Upper lobe of left lung (tissue), 6 donors: ENCODE measurements at regions not wholly inside any gene's neighbourhood (a gene's known extent, or its start where the extent isn't known, plus 50 kb on each side); places are given as distances from the start of the nearest gene placed in this dataset.
"Not testable (repeated sequence)": the region's sequence is repeated elsewhere in the genome, so short reads cannot be mapped to it uniquely, and the experiment has no call there.

Experiments used
- ATAC-seq, 2 donors: fragments of 200-7000 bp; cut with Tn5 transposase; one replicate each; pipeline ENCODE4 v1.9.1; 2022; ENCODE audit warnings: mild to moderate bottlenecking in 2 of 2, moderate library complexity in 2 of 2; ENCODE audit not compliant: low FRiP score in 2 of 2
- DNase-seq, 2 donors: peaks; one replicate each; pipeline ENCODE4 v3.0.0-alpha.2; 2019 to 2020
- H3K27ac ChIP-seq, 4 donors: fragments of 200-600 bp; sonication (generic); one replicate each; pipeline ENCODE4 v1.5.1; 2016 to 2019
- H3K27me3 ChIP-seq, 4 donors: fragments of 200-600 bp; sonication (generic); one replicate each; pipeline ENCODE4 v1.5.1; 2017 to 2019
- H3K36me3 ChIP-seq, 4 donors: fragments of 200-600 bp; sonication (generic); one replicate each; pipeline ENCODE4 v1.5.1; 2016 to 2019
- H3K4me1 ChIP-seq, 4 donors: fragments of 200-600 bp; sonication (generic); one replicate each; pipeline ENCODE4 v1.5.1; 2018 to 2019
- H3K4me3 ChIP-seq, 4 donors: fragments of 200-600 bp; sonication (generic); one replicate each; pipeline ENCODE4 v1.5.1; 2017 to 2019; ENCODE audit warnings: mild to moderate bottlenecking in 2 of 4, moderate library complexity in 1 of 4
- H3K9me3 ChIP-seq, 4 donors: fragments of 200-600 bp; sonication (generic); one replicate each; pipeline ENCODE4 v1.5.1; 2018 to 2019
- CTCF ChIP-seq, 6 experiments: fragments of 450-650 bp in 4 of 6; fragments of 200-600 bp in 2 of 6; sonication (generic) in 2 of 6; IDR thresholded peaks; one replicate each; pipeline ENCODE4 v1.5.1; 2016 to 2019; ENCODE audit warnings: antibody characterized with exemption in 6 of 6
- EP300 ChIP-seq, 4 donors: sonication (generic); formaldehyde crosslinking; IDR thresholded peaks; one replicate each; pipeline ENCODE4 v1.5.1; 2017; ENCODE audit warnings: antibody characterized with exemption in 4 of 4, control low read depth in 2 of 4
- POLR2A ChIP-seq, 4 donors: fragments of 450-650 bp; IDR thresholded peaks; one replicate each; pipeline ENCODE4 v1.5.1; 2016 to 2017; ENCODE audit warnings: antibody characterized with exemption in 4 of 4, mild to moderate bottlenecking in 2 of 4
- POLR2AphosphoS5 ChIP-seq, 2 donors: sonication (generic); formaldehyde crosslinking; IDR thresholded peaks; one replicate each; pipeline ENCODE4 v1.5.1; 2017; ENCODE audit warnings: antibody characterized with exemption in 2 of 2
- WGBS, 2 donors: methylation state at CpG; one replicate each; pipeline ENCODE4 v1.1.5; 2017 to 2018; 5-methylcytosine and 5-hydroxymethylcytosine counted together
- donor health status: DM: no; HTN: no; CAD: no; lungs with moderate emphysema.
- donor health status: DM: no; HTN: yes; CAD: no; lungs with severe emphysema.

GRCh38 chr22:44620841-44621257 is 81.2 kb upstream of the PRR5 start:
- Histone ChIP-seq H3K36me3 (no peaks in the 10 kb centered on the region), H3K27ac (no peak overlapping the region), H3K9me3 (no peaks in the 10 kb centered on the region), H3K4me1 (peaks cover 0 to 13% (median 5%) of the 10 kb centered on the region in 4 donors), H3K4me3 (no peak overlapping the region), H3K27me3 (peaks cover 0 to 15% (median 5%) of the 10 kb centered on the region in 4 donors)
- no peak for TF ChIP-seq CTCF (IDR thresholded peaks at IDR 0.05)
- TF ChIP-seq EP300 (IDR thresholded peaks at IDR 0.05), result no peak
- TF ChIP-seq POLR2A (IDR thresholded peaks at IDR 0.05), result no peak
- TF ChIP-seq POLR2AphosphoS5 (IDR thresholded peaks at IDR 0.05), result no peak
- WGBS, 2 donors, result 63 to 70% methylated on average over 9 to 10 of the region's 13 CpGs
- peak in 1 of 2 donors; percentile 73 for DNase-seq
- ATAC-seq, result no peak

DNA sequence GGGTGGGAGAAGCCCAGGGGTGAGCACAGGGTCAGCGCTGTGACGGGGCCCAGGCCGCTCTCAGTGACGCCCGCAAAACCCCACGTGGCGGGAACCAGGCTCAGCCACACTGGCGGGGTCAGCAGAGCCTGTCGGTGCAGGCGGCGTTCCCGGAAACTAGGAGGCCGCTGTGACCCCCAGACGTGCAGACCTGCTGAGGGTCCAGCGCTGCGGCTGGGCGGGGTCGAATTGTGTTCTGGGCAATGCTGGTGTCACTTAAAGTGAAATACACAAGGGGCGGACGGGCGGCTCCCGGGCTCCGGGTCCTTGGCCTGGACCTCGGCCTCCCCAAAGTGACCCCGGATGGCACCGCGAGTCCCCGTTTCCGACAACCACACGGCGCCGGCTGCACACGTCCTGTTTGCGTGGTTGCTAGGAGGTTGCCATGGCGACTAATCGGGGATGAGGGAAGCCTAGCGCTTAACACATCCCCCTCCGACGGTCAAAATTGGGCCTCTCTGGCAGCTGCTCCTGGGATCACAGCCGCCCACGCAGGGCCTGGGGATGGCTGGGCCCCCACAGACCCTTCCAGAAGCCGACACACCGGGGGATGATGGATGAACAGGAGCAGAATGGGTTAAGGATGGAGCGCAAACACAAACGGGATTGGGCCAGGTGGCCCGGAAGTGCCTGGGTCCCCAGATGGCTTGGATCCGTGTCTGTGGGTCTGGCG is 81.7 kb upstream of the PRR5 start:
- peaks cover 0 to 13% (median 5%) of the 10 kb centered on the region in 4 donors for H3K4me1 ChIP-seq
- H3K36me3 ChIP-seq, result no peaks in the 10 kb centered on the region
- 8% methylated on average over 20 of the region's 48 CpGs; no CpG with 5 or more reads in 1 of the 2 donors for WGBS, 2 donors
- H3K27me3 ChIP-seq, result peaks cover 0 to 15% (median 5%) of the 10 kb centered on the region in 4 donors
- no peak overlapping the region for H3K27ac ChIP-seq
- no peak for TF ChIP-seq POLR2AphosphoS5 (IDR thresholded peaks at IDR 0.05)
- TF ChIP-seq EP300 (IDR thresholded peaks at IDR 0.05), result no peak
- TF ChIP-seq POLR2A (IDR thresholded peaks at IDR 0.05), result no peak
- TF ChIP-seq CTCF (IDR thresholded peaks at IDR 0.05), result no peak
- peak overlapping the region in 2 of 4 donors; percentile 24 to 25 for H3K4me3 ChIP-seq
- DNase-seq, result peak; percentile 50 to 89
- ATAC-seq, result peak; percentile 5 to 63
- H3K9me3 ChIP-seq, result no peaks in the 10 kb centered on the region

GRCh38 chr22:44619560-44620128 is 82.4 kb upstream of the PRR5 start:
- H3K27ac ChIP-seq, H3K36me3 ChIP-seq, DNase-seq, ATAC-seq, H3K9me3 ChIP-seq: not testable (repeated sequence)
- Histone ChIP-seq H3K4me1 (peaks cover 0 to 13% (median 5%) of the 10 kb centered on the region in 4 donors), H3K4me3 (peak overlapping the region in 1 of 4 donors; percentile 24), H3K27me3 (peaks cover 0 to 15% (median 5%) of the 10 kb centered on the region in 4 donors)
- 57 to 61% methylated on average over 16 of the region's 16 CpGs for WGBS, 2 donors
- TF ChIP-seq EP300 (IDR thresholded peaks at IDR 0.05), result peak in 1 of 4 donors; percentile 56

DNA sequence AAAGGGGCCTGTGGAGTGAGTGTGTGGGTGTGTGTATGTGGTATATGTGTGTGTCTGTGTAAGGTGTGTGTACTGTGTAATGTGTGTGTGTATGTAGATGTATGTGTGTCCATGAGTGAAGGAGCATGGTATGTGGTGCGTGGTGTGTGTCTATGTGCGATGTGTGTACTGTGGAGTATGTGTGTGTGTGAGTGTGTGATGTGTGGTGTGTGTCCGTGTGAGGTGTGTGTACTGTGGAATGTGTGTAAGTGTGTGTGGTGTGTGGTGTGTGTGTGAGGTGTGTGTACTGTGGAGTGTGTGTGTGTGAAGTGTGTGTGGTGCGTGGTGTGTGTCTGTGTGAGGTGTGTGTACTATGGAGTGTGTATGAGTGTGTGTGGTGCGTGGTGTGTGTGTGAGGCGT is 83.1 kb upstream of the PRR5 start:
- H3K27ac ChIP-seq, ATAC-seq, H3K36me3 ChIP-seq, DNase-seq, H3K4me3 ChIP-seq: not testable (repeated sequence)
- H3K27me3 ChIP-seq, result peaks cover 0 to 15% (median 5%) of the 10 kb centered on the region in 4 donors
- peaks cover 0 to 13% (median 10%) of the 10 kb centered on the region in 4 donors for H3K9me3 ChIP-seq
- WGBS, 2 donors, result 79 to 91% methylated on average over 6 of the region's 6 CpGs
- H3K4me1 ChIP-seq, result peaks cover 0 to 13% (median 5%) of the 10 kb centered on the region in 4 donors

GRCh38 chr22:44618400-44618799 is 83.6 kb upstream of the PRR5 start:
- peaks cover 0 to 13% (median 5%) of the 10 kb centered on the region in 4 donors for H3K4me1 ChIP-seq
- peak in 1 of 2 donors; percentile 72 for DNase-seq

More at GRCh38 chr22:44618400-44618799, 83.6 kb upstream of the PRR5 start:
- Histone ChIP-seq H3K27ac (no peak overlapping the region), H3K4me3 (no peak overlapping the region), H3K27me3 (peaks cover 0 to 15% (median 5%) of the 10 kb centered on the region in 4 donors), H3K36me3 (no peaks in the 10 kb centered on the region), H3K9me3 (peaks cover 0 to 17% (median 14%) of the 10 kb centered on the region in 4 donors)
- TF ChIP-seq POLR2AphosphoS5 (IDR thresholded peaks at IDR 0.05), result no peak
- TF ChIP-seq POLR2A (IDR thresholded peaks at IDR 0.05), result no peak
- TF ChIP-seq CTCF (IDR thresholded peaks at IDR 0.05), result no peak
- TF ChIP-seq EP300 (IDR thresholded peaks at IDR 0.05), result no peak
- WGBS, 2 donors, result 69 to 78% methylated on average over 7 to 13 of the region's 17 CpGs
- no peak for ATAC-seq
